H9 (cell line): ENCODE measurements at regions not wholly inside any gene's neighbourhood (a gene's known extent, or its start where the extent isn't known, plus 50 kb on each side); places are given as distances from the start of the nearest gene placed in this dataset.

Experiments used
- DNase-seq: peaks from one replicate; pipeline ENCODE4 v3.0.0-alpha.2; 2017
- H2AFZ ChIP-seq: one replicate; pipeline ENCODE4 v1.6.1; 2013; ENCODE audit warnings: mild to moderate bottlenecking, low read length, control low read depth, moderate library complexity
- H2AK5ac ChIP-seq: 2 replicates; pipeline ENCODE4 v1.6.1; 2013; ENCODE audit warnings: low read length, control low read depth, mixed read lengths; ENCODE audit not compliant: insufficient read length
- H2BK120ac ChIP-seq: one replicate; pipeline ENCODE4 v1.6.1; 2013; ENCODE audit warnings: low read depth, mild to moderate bottlenecking, low read length, control low read depth, inconsistent platforms; ENCODE audit not compliant: poor library complexity, severe bottlenecking
- H2BK12ac ChIP-seq: 2 replicates; pipeline ENCODE4 v1.6.1; 2013; ENCODE audit warnings: low read length, control low read depth, mixed read lengths, low read depth; ENCODE audit not compliant: insufficient read length
- H2BK15ac ChIP-seq: 2 replicates; pipeline ENCODE4 v1.6.1; 2013; ENCODE audit warnings: low read depth, low read length, control low read depth
- H2BK20ac ChIP-seq: one replicate; pipeline ENCODE4 v1.6.1; 2013; ENCODE audit warnings: low read depth, mild to moderate bottlenecking, low read length, control low read depth, inconsistent platforms; ENCODE audit not compliant: poor library complexity, severe bottlenecking
- H2BK5ac ChIP-seq: 2 replicates; pipeline ENCODE4 v1.6.1; 2013; ENCODE audit warnings: low read length, control low read depth, mixed read lengths; ENCODE audit not compliant: insufficient read length
- H3K14ac ChIP-seq: 2 replicates; pipeline ENCODE4 v1.6.1; 2013; ENCODE audit warnings: low read length, control low read depth; ENCODE audit not compliant: insufficient read depth
- H3K18ac ChIP-seq: 2 replicates; pipeline ENCODE4 v1.6.1; 2013; ENCODE audit warnings: low read depth, mild to moderate bottlenecking, mixed read lengths, low read length, control low read depth; ENCODE audit not compliant: insufficient read length
- H3K23ac ChIP-seq: 2 replicates; pipeline ENCODE4 v1.6.1; 2013; ENCODE audit warnings: low read length, control low read depth, mixed read lengths, low read depth; ENCODE audit not compliant: insufficient read length
- H3K23me2 ChIP-seq: 2 replicates; pipeline ENCODE4 v1.6.1; 2013; ENCODE audit warnings: low read depth, mild to moderate bottlenecking, mixed read lengths, low read length, control low read depth; ENCODE audit not compliant: insufficient read length, poor library complexity, severe bottlenecking
- H3K27ac ChIP-seq: 2 replicates; pipeline ENCODE4 v1.5.1; 2013; ENCODE audit warnings: low read length, control low read depth, mixed read lengths, low read depth; ENCODE audit not compliant: insufficient read length
- H3K27me3 ChIP-seq: 2 replicates; pipeline ENCODE4 v1.6.1; 2013; ENCODE audit warnings: low read length, control low read depth, inconsistent platforms; ENCODE audit not compliant: insufficient read depth
- H3K4ac ChIP-seq: 2 replicates; pipeline ENCODE4 v1.6.1; 2013; ENCODE audit warnings: low read depth, mild to moderate bottlenecking, control low read depth, inconsistent platforms, low read length, moderate library complexity
- H3K4me1 ChIP-seq: 2 replicates; pipeline ENCODE4 v1.6.1; 2013; ENCODE audit warnings: low read length, control low read depth, inconsistent platforms; ENCODE audit not compliant: insufficient read depth
- H3K4me2 ChIP-seq: 2 replicates; pipeline ENCODE4 v1.6.1; 2013; ENCODE audit warnings: low read length, control low read depth, mixed read lengths; ENCODE audit not compliant: insufficient read length, insufficient read depth
- H3K56ac ChIP-seq: 2 replicates; pipeline ENCODE4 v1.6.1; 2013; ENCODE audit warnings: low read depth, mild to moderate bottlenecking, mixed read lengths, low read length, control low read depth; ENCODE audit not compliant: insufficient read length
- H3K79me1 ChIP-seq: 2 replicates; pipeline ENCODE4 v1.6.1; 2013; ENCODE audit warnings: low read depth, mild to moderate bottlenecking, moderate library complexity, low read length, control low read depth, inconsistent platforms; ENCODE audit not compliant: insufficient read depth, poor library complexity, severe bottlenecking
- H3K79me2 ChIP-seq: 2 replicates; pipeline ENCODE4 v1.6.1; 2013; ENCODE audit warnings: low read length, control low read depth, inconsistent platforms; ENCODE audit not compliant: insufficient read depth
- H3K9ac ChIP-seq: 2 replicates; pipeline ENCODE4 v1.6.1; 2013; ENCODE audit warnings: low read length, control low read depth, mixed read lengths; ENCODE audit not compliant: insufficient read length; ENCODE audit errors: extremely low read depth
- H3K9me3 ChIP-seq: one replicate; pipeline ENCODE4 v1.6.1; 2013; ENCODE audit warnings: low read depth, low read length, inconsistent platforms; ENCODE audit not compliant: control insufficient read depth
- H3T11ph ChIP-seq: one replicate; pipeline ENCODE4 v1.6.1; 2013; ENCODE audit warnings: mild to moderate bottlenecking, low read length, control low read depth, inconsistent platforms
- H4K20me1 ChIP-seq: one replicate; pipeline ENCODE4 v1.6.1; 2013; ENCODE audit not compliant: control insufficient read depth, insufficient read length, insufficient read depth
- H4K5ac ChIP-seq: 2 replicates; pipeline ENCODE4 v1.6.1; 2013; ENCODE audit warnings: low read depth, mild to moderate bottlenecking, mixed read lengths, low read length, control low read depth; ENCODE audit not compliant: insufficient read length
- H4K8ac ChIP-seq: replicated peaks from 2 replicates; pipeline ENCODE4 v1.6.1; 2013; ENCODE audit warnings: low read length, control low read depth, mixed read lengths, low read depth; ENCODE audit not compliant: insufficient read length
- H4K91ac ChIP-seq: 2 replicates; pipeline ENCODE4 v1.6.1; 2013; ENCODE audit warnings: low read depth, mild to moderate bottlenecking, moderate library complexity, mixed read lengths, low read length, control low read depth; ENCODE audit not compliant: insufficient read length
- H3K27ac Mint-ChIP-seq, 3 experiments: 2 replicates in 2 of 3; 3 replicates in 1 of 3; pipeline ENCODE4 v1.8.0; 2020 to 2021; ENCODE audit warnings: mixed read lengths in 3 of 3, mild to moderate bottlenecking in 1 of 3, moderate library complexity in 1 of 3
- H3K27me3 Mint-ChIP-seq: 2 replicates; pipeline ENCODE4 v1.8.0; 2021; ENCODE audit warnings: low read depth, mild to moderate bottlenecking, moderate library complexity, mixed read lengths
- H3K36me3 Mint-ChIP-seq, 3 experiments: 2 replicates in 2 of 3; 3 replicates in 1 of 3; pipeline ENCODE4 v1.8.0; 2020 to 2021; ENCODE audit warnings: low read depth in 3 of 3, mixed read lengths in 3 of 3; ENCODE audit not compliant: insufficient read depth in 1 of 3
- H3K4me1 Mint-ChIP-seq, 2 experiments: 2 replicates each; pipeline ENCODE4 v1.8.0; 2020; ENCODE audit warnings: mixed read lengths in 2 of 2
- H3K4me3 Mint-ChIP-seq, 2 experiments: 2 replicates in 1 of 2; 3 replicates in 1 of 2; pipeline ENCODE4 v1.8.0; 2020 to 2021; ENCODE audit warnings: mild to moderate bottlenecking in 2 of 2, mixed read lengths in 2 of 2, moderate library complexity in 1 of 2
- H3K9me3 Mint-ChIP-seq, 2 experiments: 2 replicates in 1 of 2; 3 replicates in 1 of 2; pipeline ENCODE4 v1.8.0; 2020; ENCODE audit warnings: mild to moderate bottlenecking in 2 of 2, mixed read lengths in 2 of 2, moderate library complexity in 1 of 2
- CTCF ChIP-seq: fragments of 200-600 bp; sonication (generic); conservative IDR thresholded peaks from 3 replicates; pipeline ENCODE4 v1.8.0; 2021; ENCODE audit warnings: antibody characterized with exemption, mild to moderate bottlenecking
- WGBS: extraction: QIAGEN DNeasy Blood & Tissue Kit; methylation state at CpG from one replicate; pipeline ENCODE4 v1.1.7; 2013; ENCODE audit warnings: missing lambda C conversion rate, low lambda C conversion rate, mixed read lengths; ENCODE audit not compliant: insufficient read length; ENCODE audit errors: extremely low coverage; 5-methylcytosine and 5-hydroxymethylcytosine counted together

DNA sequence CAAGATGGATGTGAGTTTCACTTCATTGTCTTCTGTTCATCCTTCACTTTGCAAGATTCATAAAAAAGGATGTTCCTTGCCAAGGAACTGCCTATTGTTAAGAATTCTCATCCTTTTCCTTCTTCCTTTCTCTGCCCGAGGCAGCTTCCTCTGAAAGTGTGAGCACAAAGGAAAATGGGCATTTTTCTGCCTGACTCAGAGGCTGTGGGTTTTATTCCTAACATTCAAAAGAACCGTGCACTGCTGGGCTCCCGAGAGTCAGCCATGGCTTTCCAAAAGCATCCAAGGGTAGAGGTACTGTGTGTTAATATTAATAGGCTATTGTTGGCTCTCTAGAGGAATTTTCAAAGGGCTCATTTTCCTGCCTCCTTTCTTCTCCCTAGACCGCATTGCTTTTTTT lies 289.4 kb downstream of the ABCC12 start:
- peaks cover 2% of the 10 kb centered on the region for H3K27me3 Mint-ChIP-seq
- no peaks in the 10 kb centered on the region for H4K20me1 ChIP-seq
- H3K4me1 ChIP-seq: no peaks in the 10 kb centered on the region; the same call in 1 of the 2 replicates
- no peak overlapping the region for H2BK120ac ChIP-seq
- no CpG with 5 or more reads among the region's 4 CpGs for WGBS
- H3K4me2 ChIP-seq: no peak overlapping the region
- no peak overlapping the region for H3K4ac ChIP-seq
- no peak overlapping the region for H3K9ac ChIP-seq
- H3K36me3 Mint-ChIP-seq: peaks cover 8 to 15% (median 15%) of the 10 kb centered on the region in 3 experiments; a peak in 6 of 7 replicates
- H4K5ac ChIP-seq: no peak overlapping the region
- no peak overlapping the region for H3K23ac ChIP-seq
- DNase-seq: no peak
- no peak overlapping the region for H4K8ac ChIP-seq
- no peak overlapping the region for H3K56ac ChIP-seq
- no peak overlapping the region for H3K27ac ChIP-seq
- H2BK20ac ChIP-seq: no peak overlapping the region
- no peak overlapping the region for H2BK15ac ChIP-seq
- H2AFZ ChIP-seq: no peak overlapping the region
- no peaks in the 10 kb centered on the region for H3K79me1 ChIP-seq
- no peak for TF ChIP-seq CTCF
- no peaks in the 10 kb centered on the region for H3K27me3 ChIP-seq
- H3K9me3 Mint-ChIP-seq: peaks cover 4 to 10% of the 10 kb centered on the region in 2 experiments; a peak in 4 of 5 replicates
- no peak overlapping the region for H3T11ph ChIP-seq
- no peak overlapping the region for H2AK5ac ChIP-seq
- no peaks in the 10 kb centered on the region for H3K9me3 ChIP-seq
- peaks cover 25 to 35% of the 10 kb centered on the region in 2 experiments for H3K4me1 Mint-ChIP-seq
- H2BK5ac ChIP-seq: no peak overlapping the region
- no peaks in the 10 kb centered on the region for H3K79me2 ChIP-seq
- H3K18ac ChIP-seq: no peak overlapping the region
- no peak overlapping the region for H3K14ac ChIP-seq
- no peak overlapping the region for H3K4me3 Mint-ChIP-seq
- peak overlapping the region in 1 of 3 experiments; percentile 36; a peak in 1 of 7 replicates for H3K27ac Mint-ChIP-seq
- H4K91ac ChIP-seq: no peak overlapping the region
- H3K23me2 ChIP-seq: no peaks in the 10 kb centered on the region
- H2BK12ac ChIP-seq: no peak overlapping the region
